ENCODE measurements at regions not wholly inside any gene's neighbourhood (a gene's known extent, or its start where the extent isn't known, plus 50 kb on each side); places are given as distances from the start of the nearest gene placed in this dataset.

DNA sequence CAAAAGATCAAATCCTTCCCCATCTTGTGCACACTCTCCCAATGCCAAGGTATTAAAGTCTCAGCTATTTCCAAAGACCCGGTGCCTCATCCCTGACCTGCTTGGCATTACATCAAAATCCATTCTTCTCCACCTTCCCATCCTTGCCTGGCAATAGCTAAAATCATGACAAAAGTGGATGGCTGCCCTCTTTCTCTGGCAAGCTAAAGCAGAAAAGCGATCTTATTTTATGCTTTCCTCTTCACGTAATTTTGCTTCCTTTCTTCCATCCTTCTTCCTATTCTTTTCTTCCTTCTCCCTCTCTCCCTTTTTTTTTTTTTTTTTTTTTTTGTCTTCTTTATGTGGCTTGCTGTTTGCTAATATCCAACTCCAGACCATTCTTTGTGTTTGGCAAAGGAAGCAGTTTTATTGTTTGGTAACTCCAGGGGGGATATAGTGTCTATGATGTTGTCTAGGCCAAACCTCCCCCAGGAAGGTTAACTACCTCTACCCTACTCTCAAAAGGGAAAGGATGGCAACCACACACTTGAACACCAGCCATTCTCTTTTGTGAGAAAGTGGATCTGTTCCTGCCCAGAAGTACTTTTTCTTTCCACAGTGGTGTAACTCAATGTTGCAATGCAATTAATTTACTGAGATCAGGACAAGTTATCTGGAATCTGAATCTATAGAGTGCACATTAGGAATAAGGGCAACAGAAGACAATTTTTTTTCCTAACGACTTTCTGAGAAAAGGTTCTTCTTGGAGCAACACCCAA lies 120.9 kb upstream of the TMEM161B start:
- H3K4me1 ChIP-seq (ENCODE audit: control insufficient read depth in 4 of 4, insufficient read depth in 4 of 4, low read length in 3 of 4), result no peaks in the 10 kb centered on the region
- no peak overlapping the region for H3K27ac ChIP-seq (ENCODE audit: low read depth in 1 of 2, low read length in 2 of 2)
- H3K9me3 ChIP-seq (ENCODE audit: control insufficient read depth in 4 of 4, low read length in 3 of 4), result no peaks in the 10 kb centered on the region
- TF ChIP-seq, protein P1, sequence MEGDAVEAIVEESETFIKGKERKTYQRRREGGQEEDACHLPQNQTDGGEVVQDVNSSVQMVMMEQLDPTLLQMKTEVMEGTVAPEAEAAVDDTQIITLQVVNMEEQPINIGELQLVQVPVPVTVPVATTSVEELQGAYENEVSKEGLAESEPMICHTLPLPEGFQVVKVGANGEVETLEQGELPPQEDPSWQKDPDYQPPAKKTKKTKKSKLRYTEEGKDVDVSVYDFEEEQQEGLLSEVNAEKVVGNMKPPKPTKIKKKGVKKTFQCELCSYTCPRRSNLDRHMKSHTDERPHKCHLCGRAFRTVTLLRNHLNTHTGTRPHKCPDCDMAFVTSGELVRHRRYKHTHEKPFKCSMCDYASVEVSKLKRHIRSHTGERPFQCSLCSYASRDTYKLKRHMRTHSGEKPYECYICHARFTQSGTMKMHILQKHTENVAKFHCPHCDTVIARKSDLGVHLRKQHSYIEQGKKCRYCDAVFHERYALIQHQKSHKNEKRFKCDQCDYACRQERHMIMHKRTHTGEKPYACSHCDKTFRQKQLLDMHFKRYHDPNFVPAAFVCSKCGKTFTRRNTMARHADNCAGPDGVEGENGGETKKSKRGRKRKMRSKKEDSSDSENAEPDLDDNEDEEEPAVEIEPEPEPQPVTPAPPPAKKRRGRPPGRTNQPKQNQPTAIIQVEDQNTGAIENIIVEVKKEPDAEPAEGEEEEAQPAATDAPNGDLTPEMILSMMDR (IDR thresholded peaks at IDR 0.05; ENCODE audit: low read depth, low read length, missing input control), result no peak
- no peak for TF ChIP-seq RXRA (IDR thresholded peaks at IDR 0.05)
- TF ChIP-seq RAD21 (IDR thresholded peaks at IDR 0.05), result no peak
- TF ChIP-seq, protein P2, sequence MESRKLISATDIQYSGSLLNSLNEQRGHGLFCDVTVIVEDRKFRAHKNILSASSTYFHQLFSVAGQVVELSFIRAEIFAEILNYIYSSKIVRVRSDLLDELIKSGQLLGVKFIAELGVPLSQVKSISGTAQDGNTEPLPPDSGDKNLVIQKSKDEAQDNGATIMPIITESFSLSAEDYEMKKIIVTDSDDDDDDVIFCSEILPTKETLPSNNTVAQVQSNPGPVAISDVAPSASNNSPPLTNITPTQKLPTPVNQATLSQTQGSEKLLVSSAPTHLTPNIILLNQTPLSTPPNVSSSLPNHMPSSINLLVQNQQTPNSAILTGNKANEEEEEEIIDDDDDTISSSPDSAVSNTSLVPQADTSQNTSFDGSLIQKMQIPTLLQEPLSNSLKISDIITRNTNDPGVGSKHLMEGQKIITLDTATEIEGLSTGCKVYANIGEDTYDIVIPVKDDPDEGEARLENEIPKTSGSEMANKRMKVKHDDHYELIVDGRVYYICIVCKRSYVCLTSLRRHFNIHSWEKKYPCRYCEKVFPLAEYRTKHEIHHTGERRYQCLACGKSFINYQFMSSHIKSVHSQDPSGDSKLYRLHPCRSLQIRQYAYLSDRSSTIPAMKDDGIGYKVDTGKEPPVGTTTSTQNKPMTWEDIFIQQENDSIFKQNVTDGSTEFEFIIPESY (IDR thresholded peaks at IDR 0.05), result no peak
- no peak for TF ChIP-seq GABPA (IDR thresholded peaks at IDR 0.05 in 1 of 2, conservative IDR thresholded peaks at IDR 0.05 in 1 of 2)
- TF ChIP-seq, protein P3, sequence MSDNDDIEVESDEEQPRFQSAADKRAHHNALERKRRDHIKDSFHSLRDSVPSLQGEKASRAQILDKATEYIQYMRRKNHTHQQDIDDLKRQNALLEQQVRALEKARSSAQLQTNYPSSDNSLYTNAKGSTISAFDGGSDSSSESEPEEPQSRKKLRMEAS (IDR thresholded peaks at IDR 0.05), result no peak
- TF ChIP-seq YY1 (IDR thresholded peaks at IDR 0.05), result no peak
- WGBS, result 78% methylated on average over 4 of the region's 4 CpGs
- H3K36me3 ChIP-seq (ENCODE audit: control insufficient read depth in 4 of 4, insufficient read depth in 3 of 4, low read depth in 1 of 4, low read length in 3 of 4), result no peaks in the 10 kb centered on the region
- H3K9ac ChIP-seq (ENCODE audit: low read depth in 1 of 2, low read length in 2 of 2), result no peak overlapping the region
- H3K27me3 ChIP-seq (ENCODE audit: control insufficient read depth in 4 of 4, insufficient read depth in 4 of 4, low read length in 3 of 4), result no peaks in the 10 kb centered on the region
- no peak overlapping the region for H3K4me3 ChIP-seq (ENCODE audit: low read depth in 1 of 3, low read length in 3 of 3)
- DNase-seq (ENCODE audit: low spot score), result no peak

DNA sequence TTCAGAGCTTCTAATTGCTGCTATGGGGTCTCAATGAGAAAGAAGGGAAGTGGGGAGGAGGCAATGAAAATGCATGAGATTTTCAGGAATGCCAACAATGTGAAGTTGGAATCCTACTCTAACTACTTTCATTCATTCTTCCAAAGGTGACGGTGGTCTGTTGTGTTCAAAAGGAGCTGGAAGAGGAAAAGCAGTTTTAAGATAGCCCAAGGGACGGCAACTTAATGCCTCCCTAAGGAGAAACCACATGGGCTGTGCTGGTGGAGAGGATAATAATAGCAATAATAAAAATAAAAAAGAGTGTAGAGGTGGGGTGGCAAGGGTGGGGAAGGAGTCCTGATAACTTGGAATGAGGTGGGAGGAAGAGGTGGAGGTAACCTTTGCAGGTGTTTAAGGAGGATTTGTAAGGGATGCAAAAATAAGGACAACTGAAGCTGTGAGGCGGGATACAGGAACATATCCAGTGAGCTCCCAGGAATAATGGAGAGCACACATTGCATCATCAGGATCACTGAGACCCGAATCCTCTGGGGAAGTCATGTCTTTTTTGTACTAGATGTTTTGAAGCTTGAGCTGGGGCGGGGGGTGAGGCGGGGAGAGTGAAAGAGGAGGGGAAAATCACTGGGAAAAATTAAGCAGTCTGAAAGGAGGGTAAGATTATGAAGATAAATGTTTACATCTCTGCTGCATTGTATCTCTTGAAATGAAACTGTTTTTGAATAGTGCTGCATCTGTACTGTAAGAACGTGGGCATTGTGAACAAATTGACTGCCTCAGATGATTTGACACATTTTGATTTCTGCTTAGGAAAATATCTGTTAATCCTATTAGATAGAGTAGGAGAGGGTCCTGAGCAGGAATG lies 120.1 kb upstream of the TMEM161B start:
- H3K9me3 ChIP-seq (ENCODE audit: control insufficient read depth in 4 of 4, low read length in 3 of 4), result no peaks in the 10 kb centered on the region
- no peak overlapping the region for H3K9ac ChIP-seq (ENCODE audit: low read depth in 1 of 2, low read length in 2 of 2)
- H3K36me3 ChIP-seq (ENCODE audit: control insufficient read depth in 4 of 4, insufficient read depth in 3 of 4, low read depth in 1 of 4, low read length in 3 of 4), result no peaks in the 10 kb centered on the region
- WGBS, result 86% methylated on average over 7 of the region's 7 CpGs
- DNase-seq (ENCODE audit: low spot score), result no peak
- no peak overlapping the region for H3K27ac ChIP-seq (ENCODE audit: low read depth in 1 of 2, low read length in 2 of 2)
- no peak overlapping the region for H3K4me3 ChIP-seq (ENCODE audit: low read depth in 1 of 3, low read length in 3 of 3)
- no peaks in the 10 kb centered on the region for H3K4me1 ChIP-seq (ENCODE audit: control insufficient read depth in 4 of 4, insufficient read depth in 4 of 4, low read length in 3 of 4)
- H3K27me3 ChIP-seq (ENCODE audit: control insufficient read depth in 4 of 4, insufficient read depth in 4 of 4, low read length in 3 of 4), result no peaks in the 10 kb centered on the region
- TF ChIP-seq FOXA1 (IDR thresholded peaks at IDR 0.05), result no peak
- TF ChIP-seq, protein P3 (IDR thresholded peaks at IDR 0.05), result no peak
- TF ChIP-seq RAD21 (IDR thresholded peaks at IDR 0.05), result no peak
- no peak for TF ChIP-seq YY1 (IDR thresholded peaks at IDR 0.05)
- no peak for TF ChIP-seq GABPA (IDR thresholded peaks at IDR 0.05 in 1 of 2, conservative IDR thresholded peaks at IDR 0.05 in 1 of 2)
- no peak for TF ChIP-seq SP1 (IDR thresholded peaks at IDR 0.05)
- TF ChIP-seq, protein P2 (IDR thresholded peaks at IDR 0.05), result no peak
- TF ChIP-seq TAF1 (conservative IDR thresholded peaks at IDR 0.05), result no peak
- TF ChIP-seq, protein P1 (IDR thresholded peaks at IDR 0.05; ENCODE audit: low read depth, low read length, missing input control), result no peak
- TF ChIP-seq HNF4G (IDR thresholded peaks at IDR 0.05), result no peak
- TF ChIP-seq, protein P4, sequence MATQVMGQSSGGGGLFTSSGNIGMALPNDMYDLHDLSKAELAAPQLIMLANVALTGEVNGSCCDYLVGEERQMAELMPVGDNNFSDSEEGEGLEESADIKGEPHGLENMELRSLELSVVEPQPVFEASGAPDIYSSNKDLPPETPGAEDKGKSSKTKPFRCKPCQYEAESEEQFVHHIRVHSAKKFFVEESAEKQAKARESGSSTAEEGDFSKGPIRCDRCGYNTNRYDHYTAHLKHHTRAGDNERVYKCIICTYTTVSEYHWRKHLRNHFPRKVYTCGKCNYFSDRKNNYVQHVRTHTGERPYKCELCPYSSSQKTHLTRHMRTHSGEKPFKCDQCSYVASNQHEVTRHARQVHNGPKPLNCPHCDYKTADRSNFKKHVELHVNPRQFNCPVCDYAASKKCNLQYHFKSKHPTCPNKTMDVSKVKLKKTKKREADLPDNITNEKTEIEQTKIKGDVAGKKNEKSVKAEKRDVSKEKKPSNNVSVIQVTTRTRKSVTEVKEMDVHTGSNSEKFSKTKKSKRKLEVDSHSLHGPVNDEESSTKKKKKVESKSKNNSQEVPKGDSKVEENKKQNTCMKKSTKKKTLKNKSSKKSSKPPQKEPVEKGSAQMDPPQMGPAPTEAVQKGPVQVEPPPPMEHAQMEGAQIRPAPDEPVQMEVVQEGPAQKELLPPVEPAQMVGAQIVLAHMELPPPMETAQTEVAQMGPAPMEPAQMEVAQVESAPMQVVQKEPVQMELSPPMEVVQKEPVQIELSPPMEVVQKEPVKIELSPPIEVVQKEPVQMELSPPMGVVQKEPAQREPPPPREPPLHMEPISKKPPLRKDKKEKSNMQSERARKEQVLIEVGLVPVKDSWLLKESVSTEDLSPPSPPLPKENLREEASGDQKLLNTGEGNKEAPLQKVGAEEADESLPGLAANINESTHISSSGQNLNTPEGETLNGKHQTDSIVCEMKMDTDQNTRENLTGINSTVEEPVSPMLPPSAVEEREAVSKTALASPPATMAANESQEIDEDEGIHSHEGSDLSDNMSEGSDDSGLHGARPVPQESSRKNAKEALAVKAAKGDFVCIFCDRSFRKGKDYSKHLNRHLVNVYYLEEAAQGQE (IDR thresholded peaks at IDR 0.05), result no peak
- TF ChIP-seq NR2F2 (IDR thresholded peaks at IDR 0.05), result no peak
- no peak for TF ChIP-seq EGR1 (IDR thresholded peaks at IDR 0.05; ENCODE audit: low read depth in 2 of 2)
- no peak for TF ChIP-seq JUND (IDR thresholded peaks at IDR 0.05)
- no peak for TF ChIP-seq RXRA (IDR thresholded peaks at IDR 0.05)
- no peak for TF ChIP-seq FOXA2 (IDR thresholded peaks at IDR 0.05)
